ENCODE measurements at regions not wholly inside any gene's neighbourhood (a gene's known extent, or its start where the extent isn't known, plus 50 kb on each side); places are given as distances from the start of the nearest gene placed in this dataset.

DNA sequence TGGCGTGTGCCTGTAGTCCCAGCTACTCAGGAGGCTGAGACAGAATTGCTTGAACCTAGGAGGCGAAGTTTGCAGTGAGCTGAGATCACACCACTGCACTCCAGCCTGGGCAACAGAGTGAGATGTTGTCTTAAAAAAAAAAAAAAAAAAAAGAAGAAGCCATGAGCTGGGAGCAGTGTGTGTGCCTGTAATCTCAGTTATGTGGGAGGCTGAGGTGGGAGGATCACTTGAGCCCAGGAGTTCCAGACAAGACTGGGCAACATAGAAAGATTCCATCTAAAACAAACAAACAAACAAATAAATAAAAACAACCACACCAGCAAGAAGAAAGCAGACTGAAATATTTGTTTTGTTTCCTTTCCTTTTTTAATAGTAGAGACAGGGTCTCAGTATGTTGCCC lies 62.2 kb upstream of the KIF13A start:
- TF ChIP-seq CTCF (conservative IDR thresholded peaks at IDR 0.05), result no peak
- no peak overlapping the region for H3K4me3 ChIP-seq (ENCODE audit: low read length)
- H3K9ac ChIP-seq (ENCODE audit: extremely low read depth, low read length, poor library complexity, severe bottlenecking), result no peak overlapping the region
- Mint-ChIP-seq H3K27ac (no peak overlapping the region), H3K4me1 (peaks cover 11% of the 10 kb centered on the region), H3K9me3 (no peaks in the 10 kb centered on the region), H3K36me3 (ENCODE audit: low read depth) (no peaks in the 10 kb centered on the region), H3K27me3 (ENCODE audit: insufficient read depth) (peaks cover 5% of the 10 kb centered on the region), H3K4me3 (no peak overlapping the region)
- no peak for DNase-seq
- WGBS, 2 experiments (ENCODE audit: insufficient coverage in 1 of 2, insufficient read length in 1 of 2), result 90% methylated on average over 2 of the region's 2 CpGs; no CpG with 5 or more reads in 1 of the 2 experiments
- peaks cover 6% of the 10 kb centered on the region for H3K27me3 ChIP-seq (ENCODE audit: control insufficient read depth, insufficient read depth, low read length, poor library complexity, severe bottlenecking)
- H3K36me3 ChIP-seq (ENCODE audit: control insufficient read depth, insufficient read depth, low read length), result no peaks in the 10 kb centered on the region
- no peaks in the 10 kb centered on the region for H3K9me3 ChIP-seq (ENCODE audit: control insufficient read depth, low read length)
- H3K27ac ChIP-seq (ENCODE audit: low read depth, low read length), result no peak overlapping the region
- H3K4me1 ChIP-seq (ENCODE audit: control insufficient read depth, insufficient read depth, low read length), result no peaks in the 10 kb centered on the region

GRCh38 chr6:18048953-18049630 lies 61.7 kb upstream of the KIF13A start:
- no peaks in the 10 kb centered on the region for H3K36me3 ChIP-seq (ENCODE audit: control insufficient read depth, insufficient read depth, low read length)
- no peak for DNase-seq
- no peaks in the 10 kb centered on the region for H3K4me1 ChIP-seq (ENCODE audit: control insufficient read depth, insufficient read depth, low read length)
- H3K27me3 ChIP-seq (ENCODE audit: control insufficient read depth, insufficient read depth, low read length, poor library complexity, severe bottlenecking), result no peaks in the 10 kb centered on the region
- H3K9me3 ChIP-seq (ENCODE audit: control insufficient read depth, low read length), result no peaks in the 10 kb centered on the region
- Mint-ChIP-seq H3K4me1 (peaks cover 17% of the 10 kb centered on the region), H3K9me3 (no peaks in the 10 kb centered on the region), H3K27ac (no peak overlapping the region), H3K27me3 (ENCODE audit: insufficient read depth) (peaks cover 5% of the 10 kb centered on the region), H3K4me3 (no peak overlapping the region), H3K36me3 (ENCODE audit: low read depth) (no peaks in the 10 kb centered on the region)
- 63 to 79% methylated on average over 2 to 4 of the region's 4 CpGs for WGBS, 2 experiments (ENCODE audit: insufficient coverage in 1 of 2, insufficient read length in 1 of 2)
- no peak overlapping the region for H3K27ac ChIP-seq (ENCODE audit: low read depth, low read length)
- no peak overlapping the region for H3K9ac ChIP-seq (ENCODE audit: extremely low read depth, low read length, poor library complexity, severe bottlenecking)
- no peak for TF ChIP-seq CTCF (conservative IDR thresholded peaks at IDR 0.05)
- no peak overlapping the region for H3K4me3 ChIP-seq (ENCODE audit: low read length)

- Histone ChIP-seq H3K27me3 (ENCODE audit: control insufficient read depth, insufficient read depth, low read length, poor library complexity, severe bottlenecking) (no peaks in the 10 kb centered on the region), H3K9me3 (ENCODE audit: control insufficient read depth, low read length) (no peaks in the 10 kb centered on the region), H3K4me3 (ENCODE audit: low read length) (no peak overlapping the region), H3K9ac (ENCODE audit: extremely low read depth, low read length, poor library complexity, severe bottlenecking) (no peak overlapping the region), H3K36me3 (ENCODE audit: control insufficient read depth, insufficient read depth, low read length) (no peaks in the 10 kb centered on the region), H3K4me1 (ENCODE audit: control insufficient read depth, insufficient read depth, low read length) (no peaks in the 10 kb centered on the region), H3K27ac (ENCODE audit: low read depth, low read length) (no peak overlapping the region)
- TF ChIP-seq CTCF (conservative IDR thresholded peaks at IDR 0.05), result no peak
- DNase-seq, result no peak
- H3K36me3 Mint-ChIP-seq (ENCODE audit: low read depth), result no peaks in the 10 kb centered on the region
- no peak overlapping the region for H3K27ac Mint-ChIP-seq
- WGBS, 2 experiments (ENCODE audit: insufficient coverage in 1 of 2, insufficient read length in 1 of 2), result 85 to 100% methylated on average over 1 to 2 of the region's 2 CpGs
- H3K4me3 Mint-ChIP-seq, result no peak overlapping the region
- H3K27me3 Mint-ChIP-seq (ENCODE audit: insufficient read depth), result peaks cover 1% of the 10 kb centered on the region
- no peaks in the 10 kb centered on the region for H3K9me3 Mint-ChIP-seq
- peaks cover 13% of the 10 kb centered on the region for H3K4me1 Mint-ChIP-seq
These were observed 60.0 kb upstream of the KIF13A start for GRCh38 chr6:18047406-18047805.

All from endodermal cell (in vitro differentiated cells).